ENCODE measurements at regions not wholly inside any gene's neighbourhood (a gene's known extent, or its start where the extent isn't known, plus 50 kb on each side); places are given as distances from the start of the nearest gene placed in this dataset.

DNA sequence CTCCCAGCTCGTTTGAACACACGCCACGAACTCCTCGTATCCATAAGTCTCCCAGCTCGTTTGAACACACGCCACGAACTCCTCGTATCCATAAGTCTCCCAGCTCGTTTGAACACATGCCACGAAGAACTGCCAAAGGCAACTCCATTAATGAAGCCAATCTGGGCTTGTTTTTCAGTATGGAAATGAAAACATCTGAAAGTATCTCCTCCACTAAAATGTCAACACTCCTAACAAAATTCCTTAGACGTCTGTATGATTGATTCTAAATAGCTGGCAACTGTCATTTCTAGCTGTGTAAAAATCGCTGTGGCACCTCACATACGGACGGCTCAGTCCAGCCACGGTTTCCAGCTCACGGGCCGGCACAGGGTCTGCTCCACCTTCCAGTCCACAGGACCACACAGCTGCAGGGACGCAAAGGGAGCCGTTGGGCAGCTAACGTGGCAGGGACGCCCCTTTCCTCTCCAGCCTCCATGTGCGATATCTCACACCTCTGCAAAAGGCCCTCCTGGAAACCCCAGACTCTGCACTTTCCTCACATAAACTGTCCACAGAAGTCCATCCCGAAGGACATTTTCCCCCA is 67.1 kb upstream of the METRNL start:
- Histone ChIP-seq H3K9me3 (ENCODE audit: low read depth, low read length, poor library complexity, severe bottlenecking) (no peaks in the 10 kb centered on the region), H3K36me3 (ENCODE audit: insufficient read depth, low read length, poor library complexity, severe bottlenecking) (no peaks in the 10 kb centered on the region), H3K4me1 (ENCODE audit: insufficient read depth, low read length, poor library complexity, severe bottlenecking) (no peaks in the 10 kb centered on the region), H3K27ac (ENCODE audit: low read depth, low read length, poor library complexity, severe bottlenecking) (no peak overlapping the region), H3K4me3 (ENCODE audit: low read depth, low read length, poor library complexity, severe bottlenecking) (no peak overlapping the region), H3K27me3 (replicated peaks; ENCODE audit: insufficient read depth, low read depth, low read length, poor library complexity) (no peaks in the 10 kb centered on the region)
- intact Hi-C loops (cut with micrococcal nuclease; ENCODE audit: unreplicated experiment): no loop called here
- DNase-seq (ENCODE audit: low spot score): no peak
- ChIA-PET POLR2A (ENCODE audit: low non-redundant PET) (no interaction called here), CTCF (no interaction called here)
- no TSS peak for BruUV-seq (replicated peaks)
- TF ChIP-seq EZH2 (IDR thresholded peaks at IDR 0.05; ENCODE audit: borderline replicate concordance, low read depth, low read length, poor library complexity, severe bottlenecking) (no peak), CTCF (conservative IDR thresholded peaks at IDR 0.05; ENCODE audit: low read depth, low read length) (no peak)

DNA sequence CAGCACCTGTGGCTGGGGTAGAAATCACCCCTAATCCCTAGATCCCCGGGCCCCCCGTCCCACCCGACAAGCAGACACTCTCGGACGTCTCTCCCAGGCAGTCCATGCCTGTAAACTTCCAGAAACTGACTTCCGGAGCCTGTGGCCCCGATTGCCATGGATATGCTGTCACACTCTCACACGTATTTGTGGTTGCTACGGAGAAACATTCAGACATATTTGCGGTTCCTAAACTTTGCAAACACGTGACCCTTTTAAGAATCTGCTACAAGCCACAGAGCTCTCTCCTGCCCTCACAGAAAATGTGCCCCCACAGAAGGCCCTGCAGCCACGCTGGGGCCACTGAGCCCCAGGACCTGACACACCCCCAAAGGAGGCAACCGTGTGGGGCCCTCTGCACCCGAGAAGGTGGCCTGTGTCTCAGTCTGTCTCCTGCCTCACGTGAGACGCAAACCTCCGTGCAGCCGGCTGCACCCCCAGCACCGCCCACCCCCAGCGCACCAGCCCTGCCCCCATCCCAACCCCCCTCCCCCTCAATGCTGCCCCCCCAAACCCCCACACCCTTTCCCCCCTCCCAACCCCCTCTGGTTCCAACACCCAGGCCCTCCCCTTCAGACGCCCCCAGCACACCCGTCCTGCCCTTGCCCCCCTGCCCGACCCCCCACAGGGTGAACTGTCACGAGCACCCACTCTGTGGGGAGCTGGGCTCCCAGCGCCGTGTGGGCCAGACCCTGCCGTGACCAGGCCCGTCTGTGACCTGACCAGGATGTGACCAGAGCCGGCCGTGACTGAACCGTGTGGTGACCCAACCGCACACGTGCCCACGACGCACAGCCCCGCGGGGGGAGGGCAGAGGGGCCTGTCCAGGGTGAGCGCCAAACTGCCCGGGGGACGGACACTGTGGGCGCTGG is 66.3 kb upstream of the METRNL start:
- ChIA-PET CTCF (no interaction called here), POLR2A (ENCODE audit: low non-redundant PET) (no interaction called here)
- H3K36me3 ChIP-seq (ENCODE audit: insufficient read depth, low read length, poor library complexity, severe bottlenecking): no peaks in the 10 kb centered on the region
- no peak overlapping the region for H3K4me3 ChIP-seq (ENCODE audit: low read depth, low read length, poor library complexity, severe bottlenecking)
- DNase-seq (ENCODE audit: low spot score): no peak
- no peaks in the 10 kb centered on the region for H3K9me3 ChIP-seq (ENCODE audit: low read depth, low read length, poor library complexity, severe bottlenecking)
- no peaks in the 10 kb centered on the region for H3K27me3 ChIP-seq (replicated peaks; ENCODE audit: insufficient read depth, low read depth, low read length, poor library complexity)
- intact Hi-C loops (cut with micrococcal nuclease; ENCODE audit: unreplicated experiment): no loop called here
- no peaks in the 10 kb centered on the region for H3K4me1 ChIP-seq (ENCODE audit: insufficient read depth, low read length, poor library complexity, severe bottlenecking)
- H3K27ac ChIP-seq (ENCODE audit: low read depth, low read length, poor library complexity, severe bottlenecking): no peak overlapping the region
- no peak for TF ChIP-seq CTCF (conservative IDR thresholded peaks at IDR 0.05; ENCODE audit: low read depth, low read length)
- no peak for TF ChIP-seq EZH2 (IDR thresholded peaks at IDR 0.05; ENCODE audit: borderline replicate concordance, low read depth, low read length, poor library complexity, severe bottlenecking)
- BruUV-seq (replicated peaks): no TSS peak

GRCh38 chr17:83013779-83014117 is 65.7 kb upstream of the METRNL start:
- intact Hi-C loops (cut with micrococcal nuclease; ENCODE audit: unreplicated experiment): no loop called here
- Histone ChIP-seq H3K36me3 (ENCODE audit: insufficient read depth, low read length, poor library complexity, severe bottlenecking) (no peaks in the 10 kb centered on the region), H3K27me3 (replicated peaks; ENCODE audit: insufficient read depth, low read depth, low read length, poor library complexity) (no peaks in the 10 kb centered on the region), H3K27ac (ENCODE audit: low read depth, low read length, poor library complexity, severe bottlenecking) (no peak overlapping the region), H3K4me3 (ENCODE audit: low read depth, low read length, poor library complexity, severe bottlenecking) (no peak overlapping the region), H3K4me1 (ENCODE audit: insufficient read depth, low read length, poor library complexity, severe bottlenecking) (no peaks in the 10 kb centered on the region), H3K9me3 (ENCODE audit: low read depth, low read length, poor library complexity, severe bottlenecking) (no peaks in the 10 kb centered on the region)
- BruUV-seq (replicated peaks): no TSS peak
- DNase-seq (ENCODE audit: low spot score): no peak
- TF ChIP-seq EZH2 (IDR thresholded peaks at IDR 0.05; ENCODE audit: borderline replicate concordance, low read depth, low read length, poor library complexity, severe bottlenecking) (no peak), CTCF (conservative IDR thresholded peaks at IDR 0.05; ENCODE audit: low read depth, low read length) (no peak)
- ChIA-PET CTCF (no interaction called here), POLR2A (ENCODE audit: low non-redundant PET) (interaction anchor here (0.6 kb wide), 1 partner anchor 142 kb away, joined by 3 read pairs; no protein-coding TSS in a partner anchor)

All from A673 (cell line).